ENCODE measurements at regions not wholly inside any gene's neighbourhood (a gene's known extent, or its start where the extent isn't known, plus 50 kb on each side); places are given as distances from the start of the nearest gene placed in this dataset.
"Not testable (repeated sequence)": the region's sequence is repeated elsewhere in the genome, so short reads cannot be mapped to it uniquely, and the experiment has no call there.

DNA sequence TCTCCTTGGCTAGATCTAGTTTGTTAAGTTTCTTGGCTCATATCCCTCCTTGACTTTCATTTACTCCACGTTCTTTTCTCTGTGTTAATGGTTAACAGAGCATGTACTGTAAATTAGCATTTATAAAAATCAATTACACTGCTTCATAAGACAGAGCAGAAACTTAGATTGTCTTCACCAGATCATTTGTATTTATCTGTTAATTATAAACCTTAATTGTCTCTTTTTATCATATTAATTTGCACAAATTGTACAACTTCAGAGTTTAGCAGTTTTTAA lies 221.2 kb upstream of the EGLN3 start:
- CTCF ChIA-PET, result no interaction called here
- peaks cover 14% of the 10 kb centered on the region for H3K27me3 Mint-ChIP-seq
- H3K27ac Mint-ChIP-seq, result no peak overlapping the region
- no peaks in the 10 kb centered on the region for H3K4me1 Mint-ChIP-seq
- no peak overlapping the region for H3K4me3 Mint-ChIP-seq
- H3K36me3 Mint-ChIP-seq, result no peaks in the 10 kb centered on the region
- no peaks in the 10 kb centered on the region for H3K9me3 Mint-ChIP-seq
- DNase-seq, result no peak

DNA sequence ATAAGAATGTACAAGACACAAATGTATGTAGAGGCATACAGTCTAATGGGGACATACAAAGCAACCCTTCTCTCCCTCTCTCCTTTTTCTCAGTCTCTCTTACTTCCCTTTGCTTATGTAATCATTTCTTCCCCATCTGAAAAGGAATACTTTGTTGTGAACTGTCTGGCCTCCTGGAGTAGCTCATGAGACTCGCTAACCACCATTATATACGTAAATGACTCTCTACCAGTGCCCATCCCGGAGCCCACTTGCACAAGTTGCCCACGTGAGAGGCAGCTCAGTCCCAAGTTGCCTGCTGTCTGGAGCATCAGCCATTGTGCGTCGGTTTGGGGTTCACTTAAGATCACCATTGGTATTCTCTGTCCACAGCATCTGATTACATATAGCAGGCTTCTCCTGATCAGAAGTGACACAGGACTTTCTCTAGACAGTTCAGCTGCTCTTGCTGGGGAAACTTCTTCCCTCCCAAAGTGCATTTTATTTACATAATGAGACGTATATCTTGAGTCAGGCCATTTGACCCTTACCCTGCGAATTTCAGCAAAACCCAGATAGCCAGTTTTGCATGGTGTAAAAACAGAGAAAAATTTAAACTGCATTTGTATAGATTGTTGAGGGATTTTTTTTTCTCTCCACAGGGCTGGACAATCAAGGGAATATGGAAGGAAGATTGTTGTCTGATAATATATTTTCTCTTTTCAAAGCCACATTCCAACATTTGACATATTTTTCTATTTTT lies 220.7 kb upstream of the EGLN3 start:
- Mint-ChIP-seq H3K27me3 (peaks cover 14% of the 10 kb centered on the region), H3K4me3 (no peak overlapping the region), H3K9me3 (no peaks in the 10 kb centered on the region), H3K4me1 (no peaks in the 10 kb centered on the region), H3K27ac (no peak overlapping the region), H3K36me3 (no peaks in the 10 kb centered on the region)
- no peak for DNase-seq
- CTCF ChIA-PET, result no interaction called here

DNA sequence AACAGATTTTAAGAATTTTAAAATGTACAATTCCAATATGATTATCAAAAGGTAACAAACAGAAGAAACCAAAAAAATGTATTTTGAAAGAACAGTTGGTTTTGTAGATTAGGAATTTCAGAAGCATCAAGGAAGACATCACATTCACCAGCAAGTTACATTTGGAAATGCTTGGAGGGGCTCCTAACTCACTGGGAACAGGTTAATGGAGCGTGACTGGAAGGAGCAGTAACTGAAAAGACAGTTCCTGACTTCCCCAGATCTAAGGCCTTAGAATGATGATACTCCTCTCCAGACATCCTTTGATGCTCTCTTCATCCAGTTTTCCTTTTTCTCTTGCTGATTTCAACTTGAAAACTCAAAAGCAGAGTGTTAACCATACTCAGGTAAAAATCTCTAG lies 220.0 kb upstream of the EGLN3 start:
- Mint-ChIP-seq H3K27me3 (peaks cover 18% of the 10 kb centered on the region), H3K27ac (no peak overlapping the region), H3K9me3 (no peaks in the 10 kb centered on the region), H3K4me3 (no peak overlapping the region), H3K4me1 (no peaks in the 10 kb centered on the region), H3K36me3 (no peaks in the 10 kb centered on the region)
- DNase-seq, result no peak
- CTCF ChIA-PET, result no interaction called here

DNA sequence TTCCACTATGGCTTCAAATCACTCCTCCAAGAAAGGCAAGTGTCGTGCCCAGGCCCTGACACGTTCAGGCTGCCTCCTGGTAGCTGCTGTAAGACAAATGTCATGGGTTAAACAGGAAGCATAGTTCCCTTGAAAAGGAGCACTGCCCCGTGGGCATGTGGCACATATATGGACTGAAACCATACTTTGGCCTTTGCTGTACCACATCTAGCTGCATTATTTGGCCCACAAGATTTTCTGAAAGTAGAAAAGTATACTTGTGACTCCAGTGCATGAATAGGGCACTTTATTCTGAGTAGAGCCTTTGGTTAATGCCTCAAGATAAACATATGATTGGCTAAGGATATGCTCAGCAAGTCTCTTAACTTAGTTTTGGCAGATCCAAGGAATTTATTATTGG lies 218.7 kb upstream of the EGLN3 start:
- no peaks in the 10 kb centered on the region for H3K4me1 Mint-ChIP-seq
- DNase-seq, result no peak
- H3K9me3 Mint-ChIP-seq, result no peaks in the 10 kb centered on the region
- no peaks in the 10 kb centered on the region for H3K36me3 Mint-ChIP-seq
- peaks cover 18% of the 10 kb centered on the region for H3K27me3 Mint-ChIP-seq
- H3K4me3 Mint-ChIP-seq, result no peak overlapping the region
- CTCF ChIA-PET, result no interaction called here
- no peak overlapping the region for H3K27ac Mint-ChIP-seq

DNA sequence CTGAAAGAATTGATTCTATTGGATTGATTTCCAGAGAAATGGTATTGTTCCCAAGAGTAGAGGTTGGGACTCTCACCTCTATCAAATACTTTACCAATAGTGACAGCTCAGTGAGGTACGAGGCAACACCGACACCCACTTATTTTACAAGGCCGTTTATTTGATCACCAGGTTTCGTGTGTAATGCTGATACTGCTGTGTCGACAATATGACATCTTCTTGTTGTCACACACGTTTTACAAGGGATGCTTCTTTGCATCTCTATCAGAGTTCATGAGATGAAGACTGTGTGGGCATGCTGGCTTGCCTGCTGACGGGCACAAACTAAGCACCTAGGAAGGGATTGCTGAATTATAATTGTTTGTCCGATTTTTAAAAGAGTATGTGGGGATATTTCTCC lies 217.8 kb upstream of the EGLN3 start:
- CTCF ChIA-PET, result interaction anchor here (1.0 kb wide), 1 partner anchor 131 kb away, joined by 3 read pairs; no protein-coding TSS in a partner anchor
- H3K9me3 Mint-ChIP-seq, result no peaks in the 10 kb centered on the region
- peaks cover 16% of the 10 kb centered on the region for H3K27me3 Mint-ChIP-seq
- H3K4me1 Mint-ChIP-seq, result no peaks in the 10 kb centered on the region
- no peaks in the 10 kb centered on the region for H3K36me3 Mint-ChIP-seq
- no peak for DNase-seq
- H3K4me3 Mint-ChIP-seq, result no peak overlapping the region
- H3K27ac Mint-ChIP-seq, result no peak overlapping the region

DNA sequence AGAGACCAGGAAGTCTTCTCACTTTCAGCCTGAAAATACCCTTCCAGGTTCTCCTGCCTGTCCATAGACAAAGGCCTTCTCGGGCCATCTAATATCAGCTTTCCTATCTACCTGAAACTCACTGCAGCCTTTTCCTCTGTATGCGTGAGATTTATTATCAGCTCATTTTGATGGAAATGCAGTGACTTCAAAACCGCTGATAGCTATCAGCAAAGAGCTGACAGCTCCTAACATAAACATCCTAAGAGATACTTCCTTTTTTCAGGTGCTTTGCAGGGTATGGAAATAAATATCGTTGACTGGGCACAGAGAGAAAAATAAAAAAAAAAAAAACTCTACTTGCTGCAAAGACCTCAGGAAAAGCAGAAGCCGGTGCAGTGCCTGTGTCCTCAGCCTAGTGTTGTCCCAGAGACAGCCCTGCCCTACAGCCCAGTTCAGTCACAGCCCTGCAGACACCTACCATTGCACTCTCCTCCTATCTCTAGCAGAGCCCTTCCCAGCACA lies 215.0 kb upstream of the EGLN3 start:
- no peaks in the 10 kb centered on the region for H3K36me3 Mint-ChIP-seq
- H3K9me3 Mint-ChIP-seq, result no peaks in the 10 kb centered on the region
- no peak overlapping the region for H3K27ac Mint-ChIP-seq
- H3K4me3 Mint-ChIP-seq, result no peak overlapping the region
- H3K27me3 Mint-ChIP-seq, result peaks cover 9% of the 10 kb centered on the region
- DNase-seq, result no peak
- peaks cover 5% of the 10 kb centered on the region for H3K4me1 Mint-ChIP-seq
- CTCF ChIA-PET, result no interaction called here

DNA sequence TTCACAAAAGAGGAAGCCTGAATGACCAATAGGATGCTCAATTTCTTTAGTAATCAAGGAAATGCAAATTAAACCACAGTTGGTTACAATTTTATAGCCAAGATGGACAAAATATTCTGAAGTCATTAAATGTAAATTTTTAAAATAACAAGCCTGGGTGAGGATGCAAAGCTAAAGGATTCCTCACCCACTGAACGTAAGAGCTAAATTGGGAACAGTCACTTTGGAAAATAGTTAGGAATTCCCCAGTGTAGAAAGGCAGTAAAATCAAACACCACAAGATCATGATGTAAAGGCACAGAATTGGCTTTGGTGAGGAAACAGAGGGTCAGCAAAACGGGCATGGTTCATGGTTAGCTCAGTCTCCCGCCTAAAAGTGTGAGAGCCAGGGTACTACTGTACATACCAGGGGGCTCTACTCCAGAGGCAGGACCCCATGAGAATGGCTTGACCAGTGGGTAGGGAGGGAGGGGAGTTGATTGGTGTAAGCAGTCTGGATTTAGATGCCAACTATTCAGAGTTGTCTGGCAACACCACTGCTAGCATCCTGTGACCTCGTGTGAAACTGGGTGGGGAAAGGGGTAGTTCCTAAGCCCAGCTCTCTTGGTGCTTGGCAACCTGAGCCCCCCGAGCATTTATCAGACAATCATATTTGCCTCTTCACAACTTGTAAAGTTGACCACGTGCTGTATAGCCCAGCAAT lies 213.4 kb upstream of the EGLN3 start:
- CTCF ChIA-PET, result no interaction called here
- no peak overlapping the region for H3K27ac Mint-ChIP-seq
- no peaks in the 10 kb centered on the region for H3K9me3 Mint-ChIP-seq
- no peak overlapping the region for H3K4me3 Mint-ChIP-seq
- no peaks in the 10 kb centered on the region for H3K36me3 Mint-ChIP-seq
- peaks cover 5% of the 10 kb centered on the region for H3K4me1 Mint-ChIP-seq
- DNase-seq, result no peak
- peaks cover 13% of the 10 kb centered on the region for H3K27me3 Mint-ChIP-seq

DNA sequence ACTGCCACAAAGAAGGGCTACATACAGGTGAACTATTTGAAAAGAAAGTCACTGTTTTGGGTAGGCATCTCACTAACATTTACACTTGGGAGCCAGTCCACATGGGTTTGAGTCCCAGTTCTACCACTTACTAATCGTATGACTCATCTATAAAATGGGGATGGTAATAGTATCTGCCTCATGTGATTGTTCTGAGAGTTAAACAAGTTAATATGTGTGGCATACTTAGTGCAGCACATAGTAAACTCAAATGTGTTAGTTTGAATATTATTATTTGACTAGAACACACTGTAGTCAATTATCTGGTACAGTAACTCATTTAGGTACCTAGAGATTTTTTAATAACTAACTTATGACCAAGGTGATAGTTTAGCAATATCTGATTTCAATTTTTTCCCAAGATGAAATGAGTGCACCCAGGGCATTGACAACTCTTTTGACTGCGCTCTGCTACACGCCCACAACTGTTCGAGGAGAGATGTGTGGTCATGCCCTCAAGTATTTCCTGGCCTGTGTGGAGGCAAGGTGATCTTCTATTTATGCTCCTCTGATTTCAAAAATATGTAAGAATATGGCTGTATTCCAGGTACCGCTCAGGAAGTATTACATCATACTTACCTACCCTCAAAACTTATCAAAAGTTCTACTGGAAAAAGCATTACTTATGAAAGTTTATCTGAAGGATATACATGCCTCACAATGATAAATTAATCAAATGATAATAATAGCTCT lies 210.6 kb upstream of the EGLN3 start:
- Mint-ChIP-seq H3K4me3 (no peak overlapping the region), H3K27me3 (peaks cover 8% of the 10 kb centered on the region), H3K4me1 (peaks cover 5% of the 10 kb centered on the region), H3K36me3 (no peaks in the 10 kb centered on the region), H3K9me3 (no peaks in the 10 kb centered on the region), H3K27ac (no peak overlapping the region)
- no peak for DNase-seq
- CTCF ChIA-PET, result no interaction called here

DNA sequence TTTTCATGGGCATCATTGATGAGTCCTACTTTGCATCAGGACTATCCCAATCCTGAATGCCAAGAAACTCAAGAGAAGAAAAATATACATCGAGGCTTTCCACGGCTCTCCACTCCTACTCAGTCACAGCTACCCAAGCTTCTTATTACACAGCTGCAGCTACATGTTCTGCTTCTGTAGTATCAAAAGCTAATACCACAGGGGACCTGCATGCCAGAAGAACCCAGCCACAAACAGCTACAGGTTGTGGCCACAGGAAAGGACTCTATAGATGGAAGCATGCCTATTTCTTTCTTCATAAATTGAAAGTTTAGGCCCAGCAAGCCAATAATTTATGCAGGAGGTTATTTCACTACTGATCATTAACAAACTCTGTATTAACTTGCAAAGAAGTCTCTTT lies 209.7 kb upstream of the EGLN3 start:
- Mint-ChIP-seq H3K4me1 (peaks cover 5% of the 10 kb centered on the region), H3K36me3 (no peaks in the 10 kb centered on the region), H3K4me3 (no peak overlapping the region), H3K27me3 (peaks cover 4% of the 10 kb centered on the region), H3K27ac (no peak overlapping the region), H3K9me3 (no peaks in the 10 kb centered on the region)
- no peak for DNase-seq
- CTCF ChIA-PET, result no interaction called here

DNA sequence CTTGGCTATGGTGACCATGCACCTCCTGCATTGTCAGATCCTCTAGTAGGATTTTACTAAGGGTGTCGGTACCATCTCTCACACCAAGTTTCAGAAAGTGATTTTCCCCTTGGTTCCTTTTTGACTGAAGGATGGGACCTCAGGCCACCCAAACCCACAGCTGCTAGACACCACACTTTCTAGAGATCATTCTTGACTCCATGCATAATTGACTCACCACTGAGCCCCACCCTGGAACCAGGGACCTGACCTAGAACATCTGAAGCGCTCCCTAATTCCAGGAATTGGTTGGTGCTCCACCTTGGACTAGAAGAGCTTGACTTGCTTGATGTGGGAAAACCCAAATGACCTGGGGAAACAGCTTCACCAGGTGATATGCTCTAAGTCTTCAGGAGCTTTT lies 206.8 kb upstream of the EGLN3 start:
- Mint-ChIP-seq H3K27me3 (peaks cover 4% of the 10 kb centered on the region), H3K4me1 (peaks cover 5% of the 10 kb centered on the region), H3K4me3 (no peak overlapping the region), H3K27ac (no peak overlapping the region), H3K9me3 (no peaks in the 10 kb centered on the region), H3K36me3 (no peaks in the 10 kb centered on the region)
- DNase-seq, result no peak
- CTCF ChIA-PET, result no interaction called here

DNA sequence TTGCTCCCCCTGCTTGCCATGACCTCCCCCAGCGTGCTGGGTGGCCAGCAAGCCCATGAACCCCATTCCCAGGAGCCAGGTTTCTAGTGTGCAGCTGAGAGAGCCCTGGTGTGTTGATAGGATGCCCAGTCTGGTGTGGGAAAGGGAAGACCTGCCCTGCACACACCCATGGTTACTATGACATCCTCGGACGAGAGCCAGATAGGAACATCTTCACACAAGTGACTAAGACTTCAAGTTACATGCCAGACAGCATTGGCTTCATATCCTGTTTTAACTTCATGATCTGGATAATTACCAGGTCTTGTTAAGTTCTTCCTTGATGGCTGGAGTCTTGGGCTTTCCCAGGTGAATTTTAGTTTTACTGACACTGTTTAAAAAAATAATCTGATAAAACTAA lies 196.6 kb upstream of the EGLN3 start:
- Mint-ChIP-seq H3K27ac (no peak overlapping the region), H3K36me3 (no peaks in the 10 kb centered on the region), H3K27me3 (peaks cover 3% of the 10 kb centered on the region), H3K9me3 (peaks cover 6% of the 10 kb centered on the region), H3K4me3 (no peak overlapping the region), H3K4me1 (no peaks in the 10 kb centered on the region)
- no peak for DNase-seq
- CTCF ChIA-PET, result no interaction called here

DNA sequence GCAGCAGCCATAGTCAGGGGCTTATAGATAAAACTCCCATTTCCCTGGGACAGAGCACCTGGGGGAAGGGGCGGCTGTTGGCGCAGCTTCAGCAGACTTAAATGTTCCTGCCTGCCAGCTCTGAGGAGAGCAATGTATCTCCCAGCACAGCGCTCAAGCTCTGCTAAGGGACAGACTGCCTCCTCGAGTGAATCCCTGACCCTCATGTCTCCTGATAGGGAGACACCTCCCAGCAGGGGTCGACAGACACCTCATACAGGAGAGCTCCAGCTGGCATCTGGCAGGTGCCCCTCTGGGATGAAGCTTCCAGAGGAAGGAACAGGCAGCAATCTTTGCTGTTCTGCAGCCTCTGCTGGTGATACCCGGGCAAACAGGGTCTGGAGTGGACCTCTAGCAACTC lies 189.3 kb upstream of the EGLN3 start:
- CTCF ChIA-PET, H3K36me3 Mint-ChIP-seq, H3K27ac Mint-ChIP-seq, H3K4me1 Mint-ChIP-seq, DNase-seq, H3K4me3 Mint-ChIP-seq: not testable (repeated sequence)
- H3K27me3 Mint-ChIP-seq, result peaks cover 21% of the 10 kb centered on the region
- H3K9me3 Mint-ChIP-seq, result peaks cover 10% of the 10 kb centered on the region

DNA sequence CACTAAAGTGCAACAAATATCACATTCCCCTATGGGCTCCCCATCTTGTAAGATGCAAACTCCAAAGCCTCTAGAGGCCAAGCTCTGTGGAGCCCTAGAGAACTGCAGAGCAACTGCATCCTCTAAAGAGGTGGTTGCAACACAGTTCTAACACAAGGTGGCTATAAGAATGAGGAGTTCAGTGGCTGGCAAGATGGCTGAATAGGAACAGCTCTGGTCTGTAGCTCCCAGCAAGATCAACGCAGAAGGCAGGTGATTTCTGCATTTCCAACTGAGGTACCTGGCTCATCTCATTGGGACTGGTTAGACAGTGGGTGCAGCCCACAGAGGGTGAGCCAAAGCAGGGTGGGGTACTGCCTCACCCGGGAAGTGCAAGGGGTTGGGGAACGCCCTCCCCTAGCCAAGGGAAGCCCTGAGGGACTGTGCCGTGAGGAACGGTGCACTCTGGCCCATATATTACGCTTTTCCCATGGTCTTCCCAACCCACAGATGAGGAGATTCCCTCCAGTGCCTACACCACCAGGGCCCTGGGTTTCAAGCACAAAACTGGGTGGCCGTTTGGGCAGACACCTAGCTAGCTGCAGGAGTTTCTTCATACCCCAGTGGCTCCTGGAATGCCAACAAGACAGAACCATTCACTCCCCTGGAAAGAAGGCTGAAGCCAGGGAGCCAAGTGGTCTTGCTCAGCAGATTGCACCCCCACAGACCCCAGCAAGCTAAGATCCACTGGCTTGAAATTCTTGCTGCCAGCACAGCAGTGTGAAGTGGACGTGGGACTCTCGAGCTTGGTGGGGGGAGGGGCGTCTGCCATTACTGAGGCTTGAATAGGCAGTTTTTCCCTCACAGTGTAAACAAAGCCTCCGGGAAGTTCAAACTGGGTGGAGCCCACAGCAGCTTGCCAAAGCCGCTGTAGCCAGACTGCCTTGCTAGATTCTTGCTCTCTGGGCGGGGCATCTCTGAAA lies 188.6 kb upstream of the EGLN3 start:
- H3K36me3 Mint-ChIP-seq, H3K4me3 Mint-ChIP-seq, DNase-seq, H3K4me1 Mint-ChIP-seq, H3K27ac Mint-ChIP-seq, CTCF ChIA-PET: not testable (repeated sequence)
- H3K9me3 Mint-ChIP-seq, result peaks cover 10% of the 10 kb centered on the region
- peaks cover 21% of the 10 kb centered on the region for H3K27me3 Mint-ChIP-seq

DNA sequence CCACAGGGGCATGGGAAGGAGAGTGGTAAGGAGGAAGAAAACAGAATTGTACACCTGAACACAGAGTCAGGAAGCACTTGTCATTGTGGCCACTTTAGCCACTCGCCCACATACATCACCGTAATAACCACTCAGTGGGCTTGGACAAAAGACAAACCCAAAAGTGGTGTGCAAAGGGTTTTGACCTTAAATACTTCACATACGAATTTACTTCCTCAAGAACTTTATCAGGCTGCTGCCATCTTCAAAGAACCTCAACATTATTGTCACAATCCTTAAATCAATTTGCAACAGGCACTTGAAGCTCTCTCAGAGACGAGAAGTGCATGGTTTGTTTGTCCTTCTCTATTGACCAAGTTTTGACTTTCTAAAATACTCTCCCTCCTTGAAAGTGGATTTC lies 187.3 kb upstream of the EGLN3 start:
- no peak overlapping the region for H3K4me3 Mint-ChIP-seq
- peaks cover 8% of the 10 kb centered on the region for H3K9me3 Mint-ChIP-seq
- no peak for DNase-seq
- H3K27me3 Mint-ChIP-seq, result peaks cover 24% of the 10 kb centered on the region
- no peaks in the 10 kb centered on the region for H3K36me3 Mint-ChIP-seq
- no peak overlapping the region for H3K27ac Mint-ChIP-seq
- CTCF ChIA-PET, result no interaction called here
- no peaks in the 10 kb centered on the region for H3K4me1 Mint-ChIP-seq

Measured in activated naive CD4-positive, alpha-beta T cell treated with anti-CD3 and anti-CD28 coated beads, Interleukin-2, amount 10 ng/mL, durations not matched to agents 7 days and 5 days (primary cell).